Nephron (organoid): ENCODE measurements at regions not wholly inside any gene's neighbourhood (a gene's known extent, or its start where the extent isn't known, plus 50 kb on each side); places are given as distances from the start of the nearest gene placed in this dataset.
"Not testable (repeated sequence)": the region's sequence is repeated elsewhere in the genome, so short reads cannot be mapped to it uniquely, and the experiment has no call there.

Source experiments
- H3K27ac Mint-ChIP-seq, 3 experiments: 2 replicates each; pipeline ENCODE4 v1.8.0; 2020; ENCODE audit warnings: mixed read lengths in 3 of 3, mild to moderate bottlenecking in 2 of 3, moderate library complexity in 1 of 3
- H3K27me3 Mint-ChIP-seq: 2 replicates; pipeline ENCODE4 v1.8.0; 2021; ENCODE audit warnings: low read depth, mild to moderate bottlenecking, moderate library complexity, mixed read lengths
- H3K36me3 Mint-ChIP-seq: 2 replicates; pipeline ENCODE4 v1.8.0; 2020; ENCODE audit warnings: low read depth, mixed read lengths
- H3K4me1 Mint-ChIP-seq: 2 replicates; pipeline ENCODE4 v1.8.0; 2020; ENCODE audit warnings: mixed read lengths
- H3K4me3 Mint-ChIP-seq, 3 experiments: 2 replicates each; pipeline ENCODE4 v1.8.0; 2020; ENCODE audit warnings: mild to moderate bottlenecking in 3 of 3, mixed read lengths in 3 of 3, moderate library complexity in 2 of 3
- H3K9me3 Mint-ChIP-seq: 2 replicates; pipeline ENCODE4 v1.8.0; 2020; ENCODE audit warnings: mixed read lengths
- TF ChIP-seq, protein P1 (sequence below), 3 experiments: fragments of 200-600 bp; sonication (generic); IDR thresholded peaks; one replicate each; pipeline ENCODE4 v1.5.0; 2021; ENCODE audit warnings: antibody characterized with exemption in 3 of 3; ENCODE audit not compliant: unreplicated experiment in 3 of 3

- Mint-ChIP-seq H3K27ac (no peak overlapping the region), H3K4me3 (no peak overlapping the region), H3K4me1 (no peaks in the 10 kb centered on the region), H3K36me3 (no peaks in the 10 kb centered on the region), H3K9me3 (no peaks in the 10 kb centered on the region), H3K27me3 (peaks cover 39% of the 10 kb centered on the region)
- TF ChIP-seq, protein P1, sequence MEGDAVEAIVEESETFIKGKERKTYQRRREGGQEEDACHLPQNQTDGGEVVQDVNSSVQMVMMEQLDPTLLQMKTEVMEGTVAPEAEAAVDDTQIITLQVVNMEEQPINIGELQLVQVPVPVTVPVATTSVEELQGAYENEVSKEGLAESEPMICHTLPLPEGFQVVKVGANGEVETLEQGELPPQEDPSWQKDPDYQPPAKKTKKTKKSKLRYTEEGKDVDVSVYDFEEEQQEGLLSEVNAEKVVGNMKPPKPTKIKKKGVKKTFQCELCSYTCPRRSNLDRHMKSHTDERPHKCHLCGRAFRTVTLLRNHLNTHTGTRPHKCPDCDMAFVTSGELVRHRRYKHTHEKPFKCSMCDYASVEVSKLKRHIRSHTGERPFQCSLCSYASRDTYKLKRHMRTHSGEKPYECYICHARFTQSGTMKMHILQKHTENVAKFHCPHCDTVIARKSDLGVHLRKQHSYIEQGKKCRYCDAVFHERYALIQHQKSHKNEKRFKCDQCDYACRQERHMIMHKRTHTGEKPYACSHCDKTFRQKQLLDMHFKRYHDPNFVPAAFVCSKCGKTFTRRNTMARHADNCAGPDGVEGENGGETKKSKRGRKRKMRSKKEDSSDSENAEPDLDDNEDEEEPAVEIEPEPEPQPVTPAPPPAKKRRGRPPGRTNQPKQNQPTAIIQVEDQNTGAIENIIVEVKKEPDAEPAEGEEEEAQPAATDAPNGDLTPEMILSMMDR (IDR thresholded peaks at IDR 0.05; ENCODE audit: unreplicated experiment in 3 of 3) = no peak
Observed at GRCh38 chr12:128026696-128027574, 240.0 kb upstream of the TMEM132C start.

- H3K36me3 Mint-ChIP-seq = no peaks in the 10 kb centered on the region
- H3K4me1 Mint-ChIP-seq = no peaks in the 10 kb centered on the region
- no peak overlapping the region for H3K27ac Mint-ChIP-seq
- no peak overlapping the region for H3K4me3 Mint-ChIP-seq
- no peaks in the 10 kb centered on the region for H3K9me3 Mint-ChIP-seq
- peaks cover 15% of the 10 kb centered on the region for H3K27me3 Mint-ChIP-seq
- TF ChIP-seq, protein P1 (IDR thresholded peaks at IDR 0.05; ENCODE audit: unreplicated experiment in 3 of 3) = no peak
Observed at GRCh38 chr12:128033473-128033872, 233.5 kb upstream of the TMEM132C start.

GRCh38 chr12:128040971-128041370 is 226.0 kb upstream of the TMEM132C start:
- no peak overlapping the region for H3K27ac Mint-ChIP-seq
- peaks cover 21% of the 10 kb centered on the region for H3K27me3 Mint-ChIP-seq
- H3K9me3 Mint-ChIP-seq = peaks cover 6% of the 10 kb centered on the region
- H3K4me3 Mint-ChIP-seq = no peak overlapping the region
- no peaks in the 10 kb centered on the region for H3K4me1 Mint-ChIP-seq
- TF ChIP-seq, protein P1 (IDR thresholded peaks at IDR 0.05; ENCODE audit: unreplicated experiment in 3 of 3) = no peak
- H3K36me3 Mint-ChIP-seq = peaks cover 5% of the 10 kb centered on the region

DNA sequence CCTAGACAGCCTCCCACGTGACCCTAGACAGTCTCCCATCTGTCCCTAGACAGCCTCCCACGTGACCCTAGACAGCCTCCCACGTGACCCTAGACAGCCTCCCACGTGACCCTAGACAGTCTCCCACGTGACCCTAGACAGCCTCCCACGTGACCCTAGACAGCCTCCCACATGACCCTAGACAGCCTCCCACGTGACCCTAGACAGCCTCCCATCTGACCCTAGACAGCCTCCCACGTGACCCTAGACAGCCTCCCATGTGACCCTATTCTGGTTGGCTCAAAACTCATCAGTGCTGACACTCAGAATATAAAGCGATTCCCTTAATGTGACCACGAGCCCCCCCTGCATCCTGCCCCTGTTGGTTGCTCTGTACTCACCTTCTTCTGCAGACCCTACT is 224.7 kb upstream of the TMEM132C start:
- not testable (repeated sequence) for H3K27ac Mint-ChIP-seq, H3K9me3 Mint-ChIP-seq, H3K4me3 Mint-ChIP-seq, H3K36me3 Mint-ChIP-seq, H3K4me1 Mint-ChIP-seq
- H3K27me3 Mint-ChIP-seq = peaks cover 18% of the 10 kb centered on the region

GRCh38 chr12:128042825-128043224 is 224.1 kb upstream of the TMEM132C start:
- H3K36me3 Mint-ChIP-seq = peaks cover 5% of the 10 kb centered on the region
- peaks cover 6% of the 10 kb centered on the region for H3K9me3 Mint-ChIP-seq
- no peak overlapping the region for H3K4me3 Mint-ChIP-seq
- TF ChIP-seq, protein P1 (IDR thresholded peaks at IDR 0.05; ENCODE audit: unreplicated experiment in 3 of 3) = no peak
- H3K27me3 Mint-ChIP-seq = peaks cover 18% of the 10 kb centered on the region
- no peak overlapping the region for H3K27ac Mint-ChIP-seq
- no peaks in the 10 kb centered on the region for H3K4me1 Mint-ChIP-seq

GRCh38 chr12:128043317-128043716 is 223.7 kb upstream of the TMEM132C start:
- Mint-ChIP-seq H3K9me3 (peaks cover 6% of the 10 kb centered on the region), H3K4me1 (no peaks in the 10 kb centered on the region), H3K4me3 (no peak overlapping the region), H3K36me3 (peaks cover 5% of the 10 kb centered on the region), H3K27me3 (peaks cover 18% of the 10 kb centered on the region), H3K27ac (no peak overlapping the region)
- TF ChIP-seq, protein P1 (IDR thresholded peaks at IDR 0.05; ENCODE audit: unreplicated experiment in 3 of 3) = no peak
